IMR-90 (cell line): ENCODE measurements at regions not wholly inside any gene's neighbourhood (a gene's known extent, or its start where the extent isn't known, plus 50 kb on each side); places are given as distances from the start of the nearest gene placed in this dataset.

Source experiments
- ATAC-seq: fragments of 200-7000 bp; cut with Tn5 transposase; 2 replicates; pipeline ENCODE4 v1.9.1; 2020; ENCODE audit warnings: low read depth, mild to moderate bottlenecking, moderate library complexity
- BruUV-seq: library from RNA; stranded (reverse); fragments of 400-500 nt; replicated peaks from 2 replicates; lab custom pipeline; 2021; lab: Mats Ljungman, UMichigan
- CTCF ChIA-PET: fragments of 300-600 bp; formaldehyde crosslinking; extraction: SDS; loops from one replicate; lab custom pipeline; 2021; ENCODE audit warnings: antibody characterized with exemption; lab: Yijun Ruan, JAX
- POLR2A ChIA-PET: fragments of 300-600 bp; sonication (Branson Sonifier 250); formaldehyde crosslinking; loops from one replicate; lab custom pipeline; 2022; ENCODE audit warnings: antibody characterized with exemption; ENCODE audit not compliant: unreplicated experiment; lab: Charles Lee
- DNase-seq: peaks from one replicate; pipeline ENCODE4 v3.0.0; 2013
- H2AFZ ChIP-seq: replicated peaks from 2 replicates; pipeline ENCODE3; 2013; ENCODE audit warnings: low read length, mild to moderate bottlenecking; ENCODE audit not compliant: poor library complexity
- H2AK5ac ChIP-seq: 2 replicates; pipeline ENCODE4 v1.6.1; 2013; ENCODE audit warnings: low read depth, low read length, inconsistent platforms
- H2AK9ac ChIP-seq: replicated peaks from 2 replicates; pipeline ENCODE3; 2013; ENCODE audit warnings: mild to moderate bottlenecking, low read depth, low read length, moderate library complexity; ENCODE audit not compliant: poor library complexity
- H2BK120ac ChIP-seq: 2 replicates; pipeline ENCODE4 v1.6.1; 2013; ENCODE audit warnings: low read depth, low read length, inconsistent platforms
- H2BK15ac ChIP-seq: 3 replicates; pipeline ENCODE4 v1.6.1; 2013; ENCODE audit warnings: low read depth, low read length, inconsistent platforms
- H2BK20ac ChIP-seq: 2 replicates; pipeline ENCODE4 v1.6.1; 2013; ENCODE audit warnings: low read depth, mild to moderate bottlenecking, inconsistent platforms, low read length, moderate library complexity
- H2BK5ac ChIP-seq: 2 replicates; pipeline ENCODE4 v1.6.1; 2013; ENCODE audit warnings: mild to moderate bottlenecking, low read depth, low read length, inconsistent platforms; ENCODE audit not compliant: poor library complexity, severe bottlenecking
- H3K14ac ChIP-seq: replicated peaks from 2 replicates; pipeline ENCODE4 v1.6.1; 2013; ENCODE audit warnings: low read depth, low read length, inconsistent platforms
- H3K18ac ChIP-seq: 2 replicates; pipeline ENCODE4 v1.6.1; 2013; ENCODE audit warnings: low read depth, low read length, control low read depth
- H3K23ac ChIP-seq: 2 replicates; pipeline ENCODE4 v1.6.1; 2013; ENCODE audit warnings: low read depth, low read length, inconsistent platforms
- H3K27ac ChIP-seq: 2 replicates; pipeline ENCODE4 v1.5.1; 2013; ENCODE audit warnings: mild to moderate bottlenecking, control low read depth, low read length; ENCODE audit not compliant: insufficient read depth
- H3K27me3 ChIP-seq: 2 replicates; pipeline ENCODE4 v1.6.1; 2013; ENCODE audit warnings: low read length; ENCODE audit not compliant: control insufficient read depth, insufficient read depth
- H3K36me3 ChIP-seq: 2 replicates; pipeline ENCODE4 v1.6.1; 2013; ENCODE audit warnings: low read length, mixed read lengths; ENCODE audit not compliant: control insufficient read depth, insufficient read depth
- H3K4ac ChIP-seq: 2 replicates; pipeline ENCODE4 v1.6.1; 2013; ENCODE audit warnings: low read depth, low read length, inconsistent platforms
- H3K4me1 ChIP-seq: 2 replicates; pipeline ENCODE4 v1.6.1; 2013; ENCODE audit warnings: low read length, mixed read lengths; ENCODE audit not compliant: control insufficient read depth, insufficient read depth
- H3K4me2 ChIP-seq: 2 replicates; pipeline ENCODE4 v1.6.1; 2013; ENCODE audit warnings: low read depth, mild to moderate bottlenecking, control low read depth, low read length, moderate library complexity
- H3K4me3 ChIP-seq: 2 replicates; pipeline ENCODE4 v1.5.1; 2013; ENCODE audit warnings: low read depth, mild to moderate bottlenecking, control low read depth, low read length, moderate library complexity; ENCODE audit not compliant: insufficient read depth
- H3K56ac ChIP-seq: 2 replicates; pipeline ENCODE4 v1.6.1; 2013; ENCODE audit warnings: low read length, inconsistent platforms; ENCODE audit not compliant: insufficient read depth; ENCODE audit errors: extremely low read depth
- H3K79me1 ChIP-seq, 2 experiments: 2 replicates each; pipeline ENCODE4 v1.6.1; 2013; ENCODE audit warnings: low read length in 2 of 2, inconsistent platforms in 1 of 2, low read depth in 1 of 2
- H3K9ac ChIP-seq: 2 replicates; pipeline ENCODE4 v1.6.1; 2013; ENCODE audit warnings: low read depth, low read length, control low read depth
- H3K9me1 ChIP-seq: 2 replicates; pipeline ENCODE4 v1.6.1; 2013; ENCODE audit warnings: low read length, inconsistent platforms; ENCODE audit not compliant: insufficient read depth
- H3K9me3 ChIP-seq: 2 replicates; pipeline ENCODE4 v1.6.1; 2013; ENCODE audit warnings: low read length; ENCODE audit not compliant: control insufficient read depth, insufficient read depth
- H4K20me1 ChIP-seq: 2 replicates; pipeline ENCODE4 v1.6.1; 2013; ENCODE audit warnings: low read length, inconsistent platforms; ENCODE audit not compliant: insufficient read depth
- H4K5ac ChIP-seq: 2 replicates; pipeline ENCODE4 v1.6.1; 2013; ENCODE audit warnings: mild to moderate bottlenecking, low read depth, low read length, control low read depth
- H4K8ac ChIP-seq, 2 experiments: 2 replicates each; pipeline ENCODE4 v1.6.1; 2013; ENCODE audit warnings: low read depth in 2 of 2, low read length in 2 of 2, control low read depth in 1 of 2, inconsistent platforms in 1 of 2
- H4K91ac ChIP-seq: 2 replicates; pipeline ENCODE4 v1.6.1; 2013; ENCODE audit warnings: low read depth, low read length, inconsistent platforms; ENCODE audit not compliant: insufficient read depth
- BHLHE40 ChIP-seq: fragments of 150-350 bp; IDR thresholded peaks from 2 replicates; pipeline ENCODE4 v1.6.1; 2016; ENCODE audit warnings: mild to moderate bottlenecking, low read depth, low read length
- CEBPB ChIP-seq: IDR thresholded peaks from 2 replicates; pipeline ENCODE4 v1.6.1; 2012; ENCODE audit warnings: low read depth, low read length, improper control_type of control experiment
- CHD1 ChIP-seq: IDR thresholded peaks from 2 replicates; pipeline ENCODE4 v1.6.1; 2012; ENCODE audit warnings: low read depth, low read length, improper control_type of control experiment
- CTCF ChIP-seq: conservative IDR thresholded peaks from 2 replicates; pipeline ENCODE4 v1.5.1; 2012; ENCODE audit warnings: mild to moderate bottlenecking, low read depth, low read length, improper control_type of control experiment
- MAZ ChIP-seq: IDR thresholded peaks from 2 replicates; pipeline ENCODE4 v1.6.1; 2012; ENCODE audit warnings: low read depth, mild to moderate bottlenecking, low read length, improper control_type of control experiment, moderate library complexity, borderline replicate concordance
- NFE2L2 ChIP-seq: fragments of 150-350 bp; IDR thresholded peaks from 2 replicates; pipeline ENCODE4 v1.6.1; 2016; ENCODE audit warnings: low read depth, mild to moderate bottlenecking, low read length
- POLR2A ChIP-seq: IDR thresholded peaks from 2 replicates; pipeline ENCODE4 v1.6.1; 2012; ENCODE audit warnings: mild to moderate bottlenecking, low read depth, low read length
- RAD21 ChIP-seq: IDR thresholded peaks from 2 replicates; pipeline ENCODE4 v1.6.1; 2012; ENCODE audit warnings: low read length, improper control_type of control experiment
- RCOR1 ChIP-seq: IDR thresholded peaks from 2 replicates; pipeline ENCODE4 v1.6.1; 2012; ENCODE audit warnings: mild to moderate bottlenecking, low read length, improper control_type of control experiment; ENCODE audit not compliant: insufficient replicate concordance
- USF2 ChIP-seq: fragments of 150-350 bp; IDR thresholded peaks from 2 replicates; pipeline ENCODE4 v1.6.1; 2017; ENCODE audit warnings: mild to moderate bottlenecking, antibody characterized with exemption, low read length, low read depth
- WGBS, 2 experiments: methylation state at CpG; one replicate each; pipeline versions ENCODE4 v1.1.5 to v1.1.7; 2013; ENCODE audit warnings: missing lambda C conversion rate in 2 of 2; ENCODE audit not compliant: insufficient read length in 1 of 2; ENCODE audit errors: extremely low coverage in 2 of 2; 5-methylcytosine and 5-hydroxymethylcytosine counted together
- dilution Hi-C: fragments of 300-500 bp; cut with HindIII; formaldehyde crosslinking; loops from one replicate; pipeline ENCODE4 v1.14.3; 2018; ENCODE audit warnings: low sequenced_read_pairs; ENCODE audit not compliant: unreplicated experiment
- in situ Hi-C: fragments of 300-500 bp; cut with MboI; formaldehyde crosslinking; loops from 3 replicates; pipeline ENCODE4 v1.14.3; 2019; ENCODE audit warnings: low sequenced_read_pairs, inconsistent platforms, mixed read lengths
- intact Hi-C: fragments of 100-400 bp; cut with micrococcal nuclease; formaldehyde crosslinking; loops from 2 replicates; pipeline ENCODE4 v1.10.0; 2022

GRCh38 chr2:158021226-158021625, 80.5 kb upstream of the UPP2 start:
- Histone ChIP-seq H3K4me2 (no peak overlapping the region), H3K27me3 (peaks cover 6% of the 10 kb centered on the region; the same call in 1 of the 2 replicates), H3K9me1 (no peaks in the 10 kb centered on the region), H3K4me3 (no peak overlapping the region), H3K56ac (no peak overlapping the region), H2AFZ (no peak overlapping the region), H3K9ac (no peak overlapping the region), H2BK5ac (no peak overlapping the region), H2AK5ac (no peak overlapping the region), H4K8ac (no peak overlapping the region), H2BK20ac (no peak overlapping the region), H2BK15ac (no peak overlapping the region), H4K20me1 (no peaks in the 10 kb centered on the region), H3K27ac (no peak overlapping the region), H3K4me1 (peaks cover 2% of the 10 kb centered on the region; the same call in 1 of the 2 replicates), H2AK9ac (no peak overlapping the region), H4K91ac (no peak overlapping the region), H3K79me1 (no peaks in the 10 kb centered on the region), H3K9me3 (no peaks in the 10 kb centered on the region), H3K23ac (no peak overlapping the region), H3K36me3 (no peaks in the 10 kb centered on the region), H3K18ac (no peak overlapping the region), H3K14ac (no peak overlapping the region), H2BK120ac (no peak overlapping the region), H4K5ac (no peak overlapping the region), H3K4ac (no peak overlapping the region)
- BruUV-seq: no TSS peak
- ChIA-PET POLR2A (no interaction called here), CTCF (no interaction called here)
- 40% methylated on average over 1 of the region's 3 CpGs; no CpG with 5 or more reads in 1 of the 2 experiments for WGBS, 2 experiments
- TF ChIP-seq MAZ (no peak), CTCF (no peak), CEBPB (no peak), BHLHE40 (no peak), NFE2L2 (no peak), USF2 (no peak), RAD21 (no peak), CHD1 (no peak), RCOR1 (no peak), POLR2A (no peak)
- ATAC-seq: no peak
- in situ Hi-C loops (loop anchor here (25.0 kb wide), 1 partner anchor 384 kb away; the partner anchor contains the start of gene ACVR1C), intact Hi-C loops (no loop called here), dilution Hi-C loops (no loop called here)
- no peak for DNase-seq
